Sciatic nerve (tissue), 2 donors: ENCODE measurements at regions not wholly inside any gene's neighbourhood (a gene's known extent, or its start where the extent isn't known, plus 50 kb on each side); places are given as distances from the start of the nearest gene placed in this dataset.

Source experiments
- ATAC-seq: fragments of 200-7000 bp; cut with Tn5 transposase; one replicate; pipeline ENCODE4 v1.9.1; 2020; ENCODE audit warnings: mild to moderate bottlenecking, moderate library complexity
- DNase-seq: peaks from one replicate; pipeline ENCODE4 v3.0.0-alpha.2; 2020; ENCODE audit warnings: low spot score
- intact Hi-C: fragments of 100-400 bp; cut with DNase I; formaldehyde crosslinking; loops from one replicate; pipeline ENCODE4 v1.14.2; 2022
- donor health status: DM: no; HTN: no; CAD: no.
- donor health status: DM: no; HTN: no; CAD: no.

- intact Hi-C loops: no loop called here
- no peak for ATAC-seq
- no peak for DNase-seq
Measured at GRCh38 chr6:126913651-126914050, 204.8 kb upstream of the RSPO3 start.

GRCh38 chr6:126914172-126914571 is 204.3 kb upstream of the RSPO3 start:
- intact Hi-C loops: no loop called here
- DNase-seq (no peak), ATAC-seq (no peak)

- intact Hi-C loops: no loop called here
- no peak for ATAC-seq
- DNase-seq: no peak
Measured at GRCh38 chr6:126914801-126915200, 203.7 kb upstream of the RSPO3 start.

GRCh38 chr6:126919947-126920346 is 198.5 kb upstream of the RSPO3 start:
- DNase-seq (no peak), ATAC-seq (no peak)
- intact Hi-C loops: no loop called here

GRCh38 chr6:126923807-126924206 is 194.7 kb upstream of the RSPO3 start:
- DNase-seq (no peak), ATAC-seq (no peak)
- intact Hi-C loops: no loop called here

- DNase-seq (no peak), ATAC-seq (no peak)
Measured at GRCh38 chr6:126926926-126927325, 191.5 kb upstream of the RSPO3 start.

GRCh38 chr6:126927841-126928240 is 190.6 kb upstream of the RSPO3 start:
- intact Hi-C loops: no loop called here
- ATAC-seq: no peak

More at GRCh38 chr6:126926926-126927325, 191.5 kb upstream of the RSPO3 start:
- intact Hi-C loops: no loop called here

GRCh38 chr6:126937426-126937825 is 181.0 kb upstream of the RSPO3 start:
- DNase-seq: no peak
- intact Hi-C loops: no loop called here

More at GRCh38 chr6:126927841-126928240, 190.6 kb upstream of the RSPO3 start:
- DNase-seq: no peak

GRCh38 chr6:126939784-126940183 is 178.7 kb upstream of the RSPO3 start:
- intact Hi-C loops: loop anchor here (10.0 kb wide), 1 partner anchor 115 kb away; no protein-coding TSS in a partner anchor
- ATAC-seq: no peak
- DNase-seq: no peak

More at GRCh38 chr6:126937426-126937825, 181.0 kb upstream of the RSPO3 start:
- no peak for ATAC-seq

GRCh38 chr6:126941751-126942150 is 176.7 kb upstream of the RSPO3 start:
- ATAC-seq (no peak), DNase-seq (no peak)
- intact Hi-C loops: loop anchor here (10.0 kb wide), 1 partner anchor 117 kb away; no protein-coding TSS in a partner anchor

GRCh38 chr6:126944512-126944911 is 174.0 kb upstream of the RSPO3 start:
- DNase-seq (no peak), ATAC-seq (no peak)
- intact Hi-C loops: loop anchor here (10.0 kb wide), 1 partner anchor 120 kb away; no protein-coding TSS in a partner anchor

- intact Hi-C loops: loop anchor here (10.0 kb wide), 1 partner anchor 120 kb away; no protein-coding TSS in a partner anchor
- DNase-seq: no peak
- ATAC-seq: peak; percentile 44
Measured at GRCh38 chr6:126945150-126945685, 173.3 kb upstream of the RSPO3 start.

GRCh38 chr6:126945812-126946360 is 172.6 kb upstream of the RSPO3 start:
- DNase-seq: no peak
- no peak for ATAC-seq
- intact Hi-C loops: loop anchor here (10.0 kb wide), 1 partner anchor 121 kb away; no protein-coding TSS in a partner anchor

- intact Hi-C loops: loop anchor here (10.0 kb wide), 1 partner anchor 122 kb away; no protein-coding TSS in a partner anchor
- DNase-seq (peak; percentile 76), ATAC-seq (peak; percentile 88)
Measured at GRCh38 chr6:126947070-126947469, 171.4 kb upstream of the RSPO3 start.

- intact Hi-C loops: loop anchor here (10.0 kb wide), 1 partner anchor 125 kb away; no protein-coding TSS in a partner anchor
- no peak for DNase-seq
- ATAC-seq: no peak
Measured at GRCh38 chr6:126949786-126950185, 168.7 kb upstream of the RSPO3 start.

GRCh38 chr6:126955621-126956020 is 162.8 kb upstream of the RSPO3 start:
- intact Hi-C loops: no loop called here
- ATAC-seq: no peak
- DNase-seq: no peak

GRCh38 chr6:126957721-126958120 is 160.8 kb upstream of the RSPO3 start:
- intact Hi-C loops: no loop called here
- no peak for ATAC-seq
- DNase-seq: no peak

- no peak for ATAC-seq
- intact Hi-C loops: no loop called here
- no peak for DNase-seq
Measured at GRCh38 chr6:126959765-126960164, 158.7 kb upstream of the RSPO3 start.

GRCh38 chr6:126963077-126963809 is 155.2 kb upstream of the RSPO3 start:
- ATAC-seq (no peak), DNase-seq (no peak)
- intact Hi-C loops: no loop called here
